ENCODE measurements at regions not wholly inside any gene's neighbourhood (a gene's known extent, or its start where the extent isn't known, plus 50 kb on each side); places are given as distances from the start of the nearest gene placed in this dataset.

DNA sequence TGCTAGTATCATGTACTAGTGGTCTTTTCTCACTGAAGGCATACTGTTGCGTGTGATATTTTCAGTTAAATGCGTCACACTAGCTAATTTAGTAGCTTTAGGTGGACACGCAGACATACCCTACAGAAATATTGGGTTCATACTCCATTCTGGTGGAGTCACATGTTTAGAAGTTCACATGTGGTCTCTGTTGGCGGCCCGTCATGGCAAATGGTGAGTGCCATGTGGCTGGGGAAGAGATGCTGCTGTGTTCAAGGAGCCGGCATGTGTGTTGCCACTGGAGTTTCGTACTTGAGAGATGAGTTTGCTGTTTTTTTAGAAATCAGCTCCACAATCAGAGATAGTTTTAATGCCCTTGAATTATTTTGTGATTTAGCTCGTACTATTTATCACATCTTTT lies 454.6 kb downstream of the PCNX1 start:
- DNase-seq (ENCODE audit: low read depth, low spot score): no peak

DNA sequence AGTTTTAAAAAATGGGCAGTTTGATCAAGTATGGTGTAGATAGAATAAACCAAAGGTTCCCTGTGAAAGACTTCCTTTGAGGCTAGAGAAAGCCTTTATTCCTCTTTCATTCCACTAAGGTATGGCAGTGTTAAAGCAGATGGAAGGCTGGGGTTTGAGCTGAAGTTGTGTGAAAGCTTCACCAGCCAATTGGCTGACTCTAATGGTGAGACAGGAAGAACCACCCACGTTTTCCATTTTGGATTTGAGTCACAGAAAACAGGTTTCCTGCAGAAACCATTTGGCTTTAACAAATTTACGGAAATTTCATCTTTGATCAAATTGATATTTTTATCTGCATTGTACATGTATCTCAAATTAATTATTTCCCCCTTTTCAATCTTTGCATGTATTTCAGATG lies 455.0 kb downstream of the PCNX1 start:
- no peak for DNase-seq (ENCODE audit: low read depth, low spot score)

DNA sequence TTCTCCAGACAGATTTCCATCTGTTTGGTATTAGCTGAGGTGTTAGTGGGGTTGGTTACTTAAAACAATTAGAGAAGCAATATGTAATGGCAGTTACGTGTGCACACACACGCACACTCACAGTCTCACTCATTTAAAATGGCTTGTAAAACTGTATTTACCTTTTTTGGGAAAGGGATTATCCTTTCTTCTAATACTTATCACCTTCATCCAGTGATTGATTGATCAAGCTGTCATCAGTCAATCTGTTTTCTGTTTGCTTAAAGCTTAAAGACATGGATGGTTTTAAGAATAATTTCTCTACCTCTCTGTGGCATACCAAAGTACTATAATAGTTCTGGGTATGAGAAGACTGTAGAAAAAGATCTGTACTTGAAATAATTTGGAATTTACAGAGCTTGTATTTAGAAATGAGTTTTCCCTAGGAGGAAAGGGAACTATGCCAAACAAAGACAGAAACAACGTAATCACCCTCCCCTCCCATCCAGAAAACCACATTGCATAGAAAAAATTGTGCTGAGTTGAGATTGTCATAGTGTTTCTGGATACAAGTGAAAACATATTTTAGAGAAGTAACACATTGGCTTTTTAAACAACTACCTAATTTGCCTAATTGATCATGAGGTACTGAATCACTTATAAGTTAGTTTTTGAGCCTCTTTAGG lies 455.8 kb downstream of the PCNX1 start:
- no peak for DNase-seq (ENCODE audit: low read depth, low spot score)

DNA sequence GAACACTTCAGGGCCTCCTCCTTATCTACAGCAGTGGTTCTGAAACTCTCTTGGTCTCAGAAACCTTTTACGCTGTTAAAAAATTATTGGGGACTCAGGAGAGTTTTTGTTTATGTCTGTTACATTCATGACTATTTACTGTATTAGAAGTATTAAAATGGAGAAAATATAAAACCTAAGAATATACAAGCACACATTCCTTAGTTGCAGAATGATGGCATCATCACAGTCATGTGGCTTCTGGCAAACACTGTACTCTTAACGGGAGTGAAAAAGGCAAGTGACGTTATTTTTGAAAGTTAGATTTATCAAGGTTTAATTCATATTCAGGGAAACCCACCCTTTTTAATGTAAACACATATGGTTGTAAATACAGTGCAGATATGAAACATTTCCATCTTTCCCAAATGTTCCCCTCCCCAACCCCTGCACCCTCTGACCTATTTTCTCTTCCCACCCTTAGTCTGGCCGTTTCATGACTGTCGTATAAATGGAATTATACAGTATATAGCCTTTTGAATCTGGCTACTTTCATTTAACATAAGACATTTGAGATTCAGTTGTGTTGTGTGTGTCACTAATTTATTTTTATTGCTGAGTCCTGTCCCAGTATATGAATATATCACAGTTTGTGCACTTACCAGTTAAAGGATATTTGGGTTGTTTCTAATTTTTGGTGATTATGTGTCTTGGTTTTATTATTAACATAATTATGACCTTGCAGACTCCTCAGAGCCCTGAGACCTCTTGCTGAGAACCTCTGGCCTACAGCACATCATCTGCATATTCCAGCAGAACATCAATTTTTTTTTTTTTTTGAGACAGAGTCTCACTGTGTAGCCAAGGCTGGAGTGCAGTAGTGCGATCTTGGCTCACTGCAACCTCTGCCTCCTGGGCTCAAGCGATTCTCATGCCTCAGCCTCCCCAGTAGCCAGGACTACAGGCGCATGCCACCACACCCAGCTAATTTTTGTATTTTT lies 457.0 kb downstream of the PCNX1 start:
- no peak for DNase-seq (ENCODE audit: low read depth, low spot score)

DNA sequence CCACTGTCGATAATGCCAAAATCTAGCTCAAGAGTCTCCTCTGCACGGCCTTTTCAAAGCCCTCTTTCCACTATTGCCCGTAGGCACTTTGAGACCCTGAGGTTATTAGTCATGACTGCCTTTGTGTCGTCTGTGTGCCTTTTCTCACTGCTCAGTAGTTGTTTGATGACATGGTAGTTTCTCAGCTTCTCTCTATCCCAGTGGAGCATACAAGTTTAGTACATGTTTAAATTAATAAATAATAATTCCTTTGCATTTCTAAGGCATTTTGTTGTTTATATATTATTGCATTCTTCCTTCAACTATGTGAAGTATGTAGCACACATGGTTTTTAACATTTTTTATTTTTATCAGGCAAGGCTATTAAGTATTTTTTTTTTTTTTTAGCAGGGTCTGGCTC lies 458.1 kb downstream of the PCNX1 start:
- DNase-seq (ENCODE audit: low read depth, low spot score): no peak

DNA sequence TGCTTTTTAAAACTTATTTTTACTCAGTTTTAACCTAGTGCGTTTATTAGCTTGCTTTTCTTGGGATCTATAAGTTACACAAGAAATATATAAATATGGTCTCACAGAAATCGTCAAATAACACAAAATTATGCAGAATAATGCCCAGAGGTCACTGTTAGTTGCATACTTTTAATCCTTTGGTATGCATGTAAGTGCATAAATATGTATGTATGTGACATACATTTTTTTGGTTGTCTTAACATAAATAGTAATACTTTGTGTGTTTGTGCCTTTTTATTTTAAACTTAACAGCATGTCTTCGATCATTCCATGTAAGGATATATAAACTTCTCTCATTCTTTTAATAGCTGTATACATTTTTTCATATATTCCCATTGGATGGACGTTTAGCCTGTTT lies 459.6 kb downstream of the PCNX1 start:
- no peak for DNase-seq (ENCODE audit: low read depth, low spot score)

DNA sequence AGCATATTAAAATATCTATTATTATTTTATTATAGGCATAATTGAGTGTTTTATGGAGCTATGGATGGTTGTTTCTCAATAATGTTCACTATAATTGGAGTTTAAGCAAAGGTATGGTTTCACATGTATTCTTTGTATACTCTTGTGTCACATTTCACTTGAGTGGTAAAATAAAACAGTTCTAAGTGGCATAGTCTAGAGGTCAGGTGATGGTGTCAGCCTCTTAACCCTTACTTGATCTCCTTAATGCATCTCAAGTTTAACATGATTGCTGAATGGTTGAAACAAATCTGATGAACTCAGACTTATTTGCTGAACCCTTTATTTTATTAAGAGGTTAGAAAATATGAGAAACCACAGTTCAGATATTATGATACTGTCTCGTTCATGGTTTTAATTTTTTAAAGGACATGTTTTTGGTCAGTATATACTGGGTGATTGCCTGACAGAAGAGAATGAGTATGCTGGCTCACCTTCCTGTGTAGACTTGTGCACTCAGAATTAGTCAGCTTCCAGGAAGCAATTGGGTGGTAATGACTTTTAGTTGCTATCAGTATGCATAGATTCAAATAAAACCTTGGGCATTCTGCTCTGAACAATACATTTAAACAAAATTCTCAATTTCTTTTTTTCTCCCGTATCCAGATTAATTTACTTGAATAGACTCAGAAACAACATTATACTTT lies 464.6 kb downstream of the PCNX1 start:
- DNase-seq (ENCODE audit: low read depth, low spot score): no peak

DNA sequence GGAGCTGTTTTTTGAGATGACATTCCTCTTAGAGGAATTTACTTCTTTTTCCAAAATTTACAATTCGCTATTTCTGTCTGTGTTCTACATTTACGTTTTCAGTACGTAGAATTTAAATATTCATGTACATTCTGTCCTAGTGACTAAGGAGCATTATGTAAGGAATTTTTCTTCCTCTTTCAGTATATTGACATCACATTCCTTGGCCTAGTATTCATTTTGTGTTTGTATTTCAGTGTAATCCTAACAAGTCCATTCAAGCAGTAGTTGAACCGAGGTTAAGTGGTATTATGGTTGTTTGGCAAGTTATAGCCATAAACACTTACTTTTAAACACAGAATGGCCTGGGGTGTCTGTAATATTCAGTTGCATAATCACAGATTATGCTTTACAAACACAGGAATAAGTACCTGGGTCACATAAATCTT lies 465.2 kb downstream of the PCNX1 start:
- peak; percentile 17 for DNase-seq (ENCODE audit: low read depth, low spot score)

DNA sequence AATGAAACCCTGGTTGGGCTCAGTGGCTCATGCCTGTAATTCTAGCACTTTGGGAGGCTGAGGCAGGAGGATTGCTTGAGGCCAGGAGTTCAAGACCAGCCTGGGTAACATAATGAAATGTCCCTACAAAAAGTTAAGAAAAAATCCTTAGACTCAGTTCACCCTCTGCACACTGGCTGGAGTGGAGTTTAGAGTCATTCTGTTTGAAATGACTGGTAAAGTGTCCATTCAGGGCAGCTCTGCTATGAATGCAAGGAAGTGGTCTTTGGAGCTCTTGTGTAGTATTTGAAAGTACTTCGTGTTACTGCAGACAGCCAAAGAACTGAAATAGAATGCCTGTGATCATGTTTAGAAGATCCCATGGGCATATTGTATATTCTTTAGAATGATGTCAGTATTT lies 466.5 kb downstream of the PCNX1 start:
- DNase-seq (ENCODE audit: low read depth, low spot score): no peak

DNA sequence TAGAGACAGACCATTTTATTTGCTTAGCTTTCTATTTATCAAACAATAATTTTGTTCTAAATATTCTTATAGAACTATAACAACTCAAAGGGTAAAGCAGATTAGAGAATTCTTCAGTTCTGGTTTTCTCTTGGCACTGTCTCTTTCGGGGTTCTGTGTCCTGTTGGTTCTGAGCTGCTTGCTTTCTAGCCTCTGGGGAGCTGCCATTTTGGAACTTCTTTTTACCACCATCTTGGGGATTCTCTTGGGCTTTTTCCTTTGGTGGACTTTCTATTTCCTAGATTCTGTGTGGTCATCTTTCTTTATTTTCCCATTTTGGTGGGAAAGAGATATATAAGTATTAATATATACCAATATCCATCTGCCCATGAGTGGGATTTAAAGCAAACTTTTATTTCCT lies 467.7 kb downstream of the PCNX1 start:
- DNase-seq (ENCODE audit: low read depth, low spot score): no peak

DNA sequence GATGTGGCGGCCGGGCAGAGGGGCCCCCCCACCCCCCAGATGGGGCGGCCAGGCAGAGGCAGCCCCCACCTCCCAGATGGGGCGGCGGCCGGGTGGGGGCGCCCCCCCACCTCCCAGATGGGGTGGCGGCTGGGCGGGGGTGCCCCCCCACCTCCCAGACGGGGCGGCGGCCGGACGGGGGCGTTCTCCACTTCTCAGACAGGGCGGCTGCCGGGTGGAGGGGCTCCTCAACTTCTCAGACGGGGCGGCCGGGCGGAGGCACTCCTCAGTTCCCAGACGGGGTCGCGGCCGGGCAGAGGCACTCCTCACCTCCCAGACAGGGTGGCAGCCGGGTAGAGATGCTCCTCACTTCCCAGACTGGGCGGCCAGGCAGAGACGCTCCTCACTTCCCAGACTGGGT lies 469.8 kb downstream of the PCNX1 start:
- no peak for DNase-seq (ENCODE audit: low read depth, low spot score)

DNA sequence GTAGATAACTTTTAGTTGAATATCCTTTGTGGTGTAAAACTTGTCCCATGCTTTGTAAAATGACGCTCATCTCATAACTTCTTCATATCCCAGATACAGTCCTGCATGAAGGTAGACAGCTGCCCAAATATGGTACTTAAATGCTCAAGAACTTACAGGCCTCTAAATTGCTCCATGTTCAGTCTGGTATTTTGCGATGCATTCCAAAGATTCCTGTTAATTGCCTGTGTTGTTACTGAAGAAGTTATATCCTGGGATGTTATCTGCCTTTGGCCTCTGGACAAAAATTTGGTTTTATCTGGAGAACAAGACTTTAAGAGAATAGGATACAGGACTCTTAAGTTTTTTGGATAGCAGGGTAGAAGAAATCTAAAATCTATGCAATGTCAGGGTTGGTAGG lies 473.0 kb downstream of the PCNX1 start:
- no peak for DNase-seq (ENCODE audit: low read depth, low spot score)

DNA sequence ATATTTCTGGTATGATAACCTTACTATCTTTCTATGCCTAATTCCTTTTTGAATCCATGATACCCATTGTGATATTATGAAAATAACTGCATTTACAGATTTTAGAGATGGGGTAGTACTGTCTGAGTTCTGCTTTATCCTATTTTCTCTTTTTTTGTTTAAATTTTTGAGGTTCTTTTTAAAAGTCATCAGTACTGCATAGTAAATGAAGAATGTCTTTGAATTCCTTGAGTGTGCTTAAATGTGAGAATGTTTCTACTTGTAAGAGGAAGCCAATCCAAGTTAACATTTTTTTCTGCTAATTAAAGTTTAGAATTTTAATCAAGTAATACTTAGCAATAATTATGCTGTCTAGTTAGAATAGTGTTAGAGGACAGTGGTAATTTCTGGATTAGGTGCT lies 474.6 kb downstream of the PCNX1 start:
- no peak for DNase-seq (ENCODE audit: low read depth, low spot score)

DNA sequence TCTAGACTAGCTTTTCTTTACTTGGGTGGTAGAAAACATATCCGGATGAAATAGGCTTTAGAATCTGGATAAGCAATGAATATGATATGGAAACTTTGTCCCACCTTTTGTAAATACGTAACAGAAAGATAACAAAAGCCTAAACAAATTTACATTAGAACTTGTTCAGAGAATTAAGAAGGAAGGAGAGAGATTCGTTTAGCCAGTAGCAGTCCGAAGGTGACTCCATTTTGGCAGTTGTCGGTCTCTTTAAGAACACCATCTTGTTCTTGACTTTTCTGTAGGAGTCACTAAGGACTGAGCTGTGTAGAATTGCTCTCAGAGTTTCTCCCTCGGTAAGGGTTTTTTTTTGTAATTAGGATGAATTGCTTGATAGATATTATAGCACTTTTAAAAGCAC lies 475.1 kb downstream of the PCNX1 start:
- DNase-seq (ENCODE audit: low read depth, low spot score): no peak

DNA sequence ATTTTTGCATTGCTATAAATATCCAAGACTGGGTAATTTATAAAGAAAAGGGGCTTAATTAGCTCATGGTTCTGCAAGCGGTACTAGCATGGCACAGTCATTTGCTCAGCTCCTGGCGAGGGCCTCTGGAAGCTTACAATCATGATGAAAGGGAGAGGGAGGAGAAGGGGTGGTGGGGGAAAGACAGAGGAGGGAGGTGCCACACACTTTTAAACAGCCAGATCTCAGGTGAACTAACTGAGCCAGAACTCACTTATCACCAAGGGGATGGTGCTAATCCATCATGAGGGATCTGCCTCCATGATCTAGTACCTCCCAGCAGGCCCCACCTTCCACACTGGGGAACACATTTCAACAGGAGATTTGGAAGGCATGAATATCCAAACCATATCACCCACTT lies 476.3 kb downstream of the PCNX1 start:
- DNase-seq (ENCODE audit: low read depth, low spot score): no peak

DNA sequence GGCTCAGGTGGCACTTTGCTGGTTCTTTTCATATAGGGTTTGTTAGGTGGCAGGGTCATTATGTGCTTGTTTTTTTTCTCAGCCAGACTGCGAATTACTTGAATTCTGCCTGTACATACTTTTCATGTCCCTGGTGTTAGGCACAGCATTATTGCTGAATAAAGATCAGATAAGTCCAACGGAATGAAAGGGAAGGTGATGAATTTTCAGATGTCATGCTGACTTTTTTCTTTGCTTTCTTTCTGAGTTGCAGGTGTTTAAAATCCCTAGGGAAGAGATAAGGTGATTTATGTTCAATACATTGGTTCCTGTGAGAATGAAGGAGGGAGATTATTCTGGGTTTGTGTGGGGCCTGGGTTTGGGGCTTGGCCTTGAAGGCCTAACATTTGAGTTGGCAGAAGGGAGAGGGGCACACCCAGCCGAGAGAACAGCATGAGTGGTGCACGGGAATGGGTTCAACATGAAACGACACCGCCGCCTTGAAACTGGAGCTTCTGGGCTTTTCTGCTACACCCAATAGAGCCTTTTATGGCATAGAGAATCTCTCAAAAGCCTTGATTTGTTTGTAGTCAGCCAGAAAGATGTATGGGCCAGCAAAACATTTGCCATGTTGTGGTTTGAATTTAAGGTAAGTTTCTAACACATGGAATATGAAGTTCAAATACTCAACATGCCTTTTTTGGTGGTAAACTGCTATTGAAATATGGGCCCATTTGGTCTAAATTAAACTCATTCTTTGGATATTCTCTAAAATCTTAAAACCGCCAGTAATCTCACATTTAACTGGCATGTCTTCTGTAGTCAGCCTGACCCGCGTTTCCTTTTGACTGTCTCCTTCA lies 477.0 kb downstream of the PCNX1 start:
- DNase-seq (ENCODE audit: low read depth, low spot score): no peak

DNA sequence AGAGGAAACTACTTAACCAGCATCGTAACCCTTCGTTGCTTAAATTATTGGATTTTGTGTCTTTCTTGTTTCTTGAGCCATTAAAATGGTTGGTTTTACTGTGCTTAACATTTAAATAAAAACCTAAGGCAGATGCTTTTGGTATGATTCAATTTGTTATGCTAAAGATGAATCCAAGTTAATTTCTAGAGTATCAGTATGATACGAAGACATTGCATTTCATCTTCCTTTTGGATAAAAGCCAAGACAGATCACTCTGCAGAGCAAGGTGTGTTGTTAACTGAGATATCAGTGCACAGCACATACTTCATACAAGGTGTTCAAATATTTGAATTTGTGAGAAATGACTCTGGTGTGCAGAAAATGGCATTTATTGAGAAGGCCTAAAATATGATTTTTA lies 480.5 kb downstream of the PCNX1 start:
- DNase-seq (ENCODE audit: low read depth, low spot score): no peak

DNA sequence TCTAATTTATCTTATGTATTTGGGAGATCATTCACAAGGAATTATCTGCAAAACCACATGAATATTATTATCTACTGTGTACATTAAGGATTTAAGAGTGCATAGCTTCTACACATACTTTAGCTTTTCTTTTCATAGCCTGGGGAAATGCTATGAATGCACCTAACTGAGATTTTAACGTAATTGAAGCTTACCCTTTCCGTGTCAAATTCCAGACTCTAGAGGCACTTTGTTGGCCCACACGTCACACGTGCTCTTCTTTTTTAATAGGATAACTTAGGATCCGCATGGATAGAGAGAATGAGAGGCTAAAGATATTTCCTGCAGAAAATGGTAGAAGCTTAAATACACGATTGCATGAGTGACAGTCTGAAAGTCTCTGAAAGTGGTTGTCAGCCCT lies 481.1 kb downstream of the PCNX1 start:
- no peak for DNase-seq (ENCODE audit: low read depth, low spot score)

DNA sequence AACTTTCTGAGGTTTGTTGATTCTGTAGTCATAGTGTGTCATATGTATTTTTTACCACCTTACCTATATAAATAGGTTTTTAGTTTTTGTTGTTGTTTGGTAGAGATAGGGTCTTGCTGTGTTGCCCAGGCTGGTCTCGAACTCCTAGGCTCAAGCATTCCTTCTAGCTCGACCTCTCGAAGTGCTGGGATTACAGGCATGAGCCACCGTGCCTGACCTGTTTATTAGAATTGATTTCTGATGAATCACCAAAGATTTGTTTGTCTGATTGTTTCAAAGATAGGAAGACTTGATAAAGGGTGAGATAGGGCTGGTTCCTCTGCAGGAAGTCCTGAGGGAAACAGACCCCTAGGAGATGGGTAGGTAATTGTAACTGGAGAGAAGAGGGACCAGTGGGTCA lies 481.6 kb downstream of the PCNX1 start:
- DNase-seq (ENCODE audit: low read depth, low spot score): no peak

DNA sequence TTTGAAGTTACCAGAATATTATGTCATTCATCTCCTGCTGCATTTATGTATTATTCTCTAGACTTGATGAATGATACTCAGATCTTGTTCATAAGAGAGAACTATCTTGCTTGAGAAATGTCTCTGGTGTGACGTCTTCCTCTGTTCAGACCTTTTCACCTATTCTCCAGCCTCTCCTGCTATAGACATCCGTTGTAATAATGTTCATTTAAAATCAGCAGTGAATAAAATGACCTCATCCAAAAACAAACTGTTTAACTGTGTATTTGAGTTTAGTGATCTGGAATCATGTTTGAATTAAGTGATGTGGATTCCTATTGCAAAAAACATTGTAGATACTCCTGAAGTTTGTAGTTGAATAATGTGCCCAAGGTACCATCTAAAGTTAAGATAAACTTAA lies 487.1 kb downstream of the PCNX1 start:
- no peak for DNase-seq (ENCODE audit: low read depth, low spot score)

DNA sequence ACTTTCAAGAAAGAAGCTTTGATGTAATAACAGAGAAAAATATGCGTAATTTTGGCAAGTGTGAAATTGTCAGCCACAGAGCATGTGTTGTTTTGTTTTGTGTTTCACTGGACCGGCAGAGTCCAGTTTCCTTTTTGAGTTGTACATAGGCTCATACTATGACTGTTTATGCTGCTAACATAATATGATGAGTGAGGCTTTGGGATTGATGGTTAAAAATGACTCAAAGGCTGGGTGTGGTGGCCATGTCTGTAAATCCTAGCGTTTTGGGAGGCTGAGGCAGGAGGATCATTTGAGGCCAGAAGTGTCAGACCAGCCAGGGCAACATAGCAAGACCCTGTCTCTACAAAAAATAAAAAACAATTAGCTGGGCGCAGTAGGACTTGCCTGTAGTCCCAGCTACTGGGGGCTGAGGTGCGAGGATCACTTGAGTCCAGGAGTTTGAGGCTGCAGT lies 487.9 kb downstream of the PCNX1 start:
- DNase-seq (ENCODE audit: low read depth, low spot score): no peak

DNA sequence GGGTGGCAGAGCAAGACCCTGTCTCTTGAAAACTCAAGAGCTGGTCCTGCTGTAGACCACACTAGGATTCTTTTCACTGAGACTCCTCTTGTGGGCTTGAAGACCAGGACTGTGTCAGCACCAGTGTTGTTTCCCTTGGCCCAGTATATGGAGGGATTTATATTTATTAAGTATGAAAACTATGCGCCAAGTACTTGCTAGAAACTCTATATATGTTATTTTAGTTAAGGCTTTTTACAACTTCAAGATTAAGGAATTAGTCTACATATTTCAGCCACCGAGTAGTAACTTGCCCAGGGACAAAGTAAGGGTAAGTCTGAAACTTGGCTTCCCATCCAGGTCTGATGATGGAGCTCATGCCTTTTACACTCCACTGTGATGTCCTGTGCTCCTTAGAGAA lies 488.4 kb downstream of the PCNX1 start:
- DNase-seq (ENCODE audit: low read depth, low spot score): no peak
